IMR-90 (cell line): ENCODE measurements at regions not wholly inside any gene's neighbourhood (a gene's known extent, or its start where the extent isn't known, plus 50 kb on each side); places are given as distances from the start of the nearest gene placed in this dataset.

Experiments used
- ATAC-seq: fragments of 200-7000 bp; cut with Tn5 transposase; 2 replicates; pipeline ENCODE4 v1.9.1; 2020; ENCODE audit warnings: low read depth, mild to moderate bottlenecking, moderate library complexity
- BruUV-seq: library from RNA; stranded (reverse); fragments of 400-500 nt; replicated peaks from 2 replicates; lab custom pipeline; 2021; lab: Mats Ljungman, UMichigan
- CTCF ChIA-PET: fragments of 300-600 bp; formaldehyde crosslinking; extraction: SDS; loops from one replicate; lab custom pipeline; 2021; ENCODE audit warnings: antibody characterized with exemption; lab: Yijun Ruan, JAX
- POLR2A ChIA-PET: fragments of 300-600 bp; sonication (Branson Sonifier 250); formaldehyde crosslinking; loops from one replicate; lab custom pipeline; 2022; ENCODE audit warnings: antibody characterized with exemption; ENCODE audit not compliant: unreplicated experiment; lab: Charles Lee
- DNase-seq: peaks from one replicate; pipeline ENCODE4 v3.0.0; 2013
- H2AFZ ChIP-seq: replicated peaks from 2 replicates; pipeline ENCODE3; 2013; ENCODE audit warnings: low read length, mild to moderate bottlenecking; ENCODE audit not compliant: poor library complexity
- H2AK5ac ChIP-seq: 2 replicates; pipeline ENCODE4 v1.6.1; 2013; ENCODE audit warnings: low read depth, low read length, inconsistent platforms
- H2AK9ac ChIP-seq: replicated peaks from 2 replicates; pipeline ENCODE3; 2013; ENCODE audit warnings: mild to moderate bottlenecking, low read depth, low read length, moderate library complexity; ENCODE audit not compliant: poor library complexity
- H2BK120ac ChIP-seq: 2 replicates; pipeline ENCODE4 v1.6.1; 2013; ENCODE audit warnings: low read depth, low read length, inconsistent platforms
- H2BK15ac ChIP-seq: 3 replicates; pipeline ENCODE4 v1.6.1; 2013; ENCODE audit warnings: low read depth, low read length, inconsistent platforms
- H2BK20ac ChIP-seq: 2 replicates; pipeline ENCODE4 v1.6.1; 2013; ENCODE audit warnings: low read depth, mild to moderate bottlenecking, inconsistent platforms, low read length, moderate library complexity
- H2BK5ac ChIP-seq: 2 replicates; pipeline ENCODE4 v1.6.1; 2013; ENCODE audit warnings: mild to moderate bottlenecking, low read depth, low read length, inconsistent platforms; ENCODE audit not compliant: poor library complexity, severe bottlenecking
- H3K14ac ChIP-seq: replicated peaks from 2 replicates; pipeline ENCODE4 v1.6.1; 2013; ENCODE audit warnings: low read depth, low read length, inconsistent platforms
- H3K18ac ChIP-seq: 2 replicates; pipeline ENCODE4 v1.6.1; 2013; ENCODE audit warnings: low read depth, low read length, control low read depth
- H3K23ac ChIP-seq: 2 replicates; pipeline ENCODE4 v1.6.1; 2013; ENCODE audit warnings: low read depth, low read length, inconsistent platforms
- H3K27ac ChIP-seq: 2 replicates; pipeline ENCODE4 v1.5.1; 2013; ENCODE audit warnings: mild to moderate bottlenecking, control low read depth, low read length; ENCODE audit not compliant: insufficient read depth
- H3K27me3 ChIP-seq: 2 replicates; pipeline ENCODE4 v1.6.1; 2013; ENCODE audit warnings: low read length; ENCODE audit not compliant: control insufficient read depth, insufficient read depth
- H3K36me3 ChIP-seq: 2 replicates; pipeline ENCODE4 v1.6.1; 2013; ENCODE audit warnings: low read length, mixed read lengths; ENCODE audit not compliant: control insufficient read depth, insufficient read depth
- H3K4ac ChIP-seq: 2 replicates; pipeline ENCODE4 v1.6.1; 2013; ENCODE audit warnings: low read depth, low read length, inconsistent platforms
- H3K4me1 ChIP-seq: 2 replicates; pipeline ENCODE4 v1.6.1; 2013; ENCODE audit warnings: low read length, mixed read lengths; ENCODE audit not compliant: control insufficient read depth, insufficient read depth
- H3K4me2 ChIP-seq: 2 replicates; pipeline ENCODE4 v1.6.1; 2013; ENCODE audit warnings: low read depth, mild to moderate bottlenecking, control low read depth, low read length, moderate library complexity
- H3K4me3 ChIP-seq: 2 replicates; pipeline ENCODE4 v1.5.1; 2013; ENCODE audit warnings: low read depth, mild to moderate bottlenecking, control low read depth, low read length, moderate library complexity; ENCODE audit not compliant: insufficient read depth
- H3K56ac ChIP-seq: 2 replicates; pipeline ENCODE4 v1.6.1; 2013; ENCODE audit warnings: low read length, inconsistent platforms; ENCODE audit not compliant: insufficient read depth; ENCODE audit errors: extremely low read depth
- H3K79me1 ChIP-seq, 2 experiments: 2 replicates each; pipeline ENCODE4 v1.6.1; 2013; ENCODE audit warnings: low read length in 2 of 2, inconsistent platforms in 1 of 2, low read depth in 1 of 2
- H3K9ac ChIP-seq: 2 replicates; pipeline ENCODE4 v1.6.1; 2013; ENCODE audit warnings: low read depth, low read length, control low read depth
- H3K9me1 ChIP-seq: 2 replicates; pipeline ENCODE4 v1.6.1; 2013; ENCODE audit warnings: low read length, inconsistent platforms; ENCODE audit not compliant: insufficient read depth
- H3K9me3 ChIP-seq: 2 replicates; pipeline ENCODE4 v1.6.1; 2013; ENCODE audit warnings: low read length; ENCODE audit not compliant: control insufficient read depth, insufficient read depth
- H4K20me1 ChIP-seq: 2 replicates; pipeline ENCODE4 v1.6.1; 2013; ENCODE audit warnings: low read length, inconsistent platforms; ENCODE audit not compliant: insufficient read depth
- H4K5ac ChIP-seq: 2 replicates; pipeline ENCODE4 v1.6.1; 2013; ENCODE audit warnings: mild to moderate bottlenecking, low read depth, low read length, control low read depth
- H4K8ac ChIP-seq, 2 experiments: 2 replicates each; pipeline ENCODE4 v1.6.1; 2013; ENCODE audit warnings: low read depth in 2 of 2, low read length in 2 of 2, control low read depth in 1 of 2, inconsistent platforms in 1 of 2
- H4K91ac ChIP-seq: 2 replicates; pipeline ENCODE4 v1.6.1; 2013; ENCODE audit warnings: low read depth, low read length, inconsistent platforms; ENCODE audit not compliant: insufficient read depth
- CEBPB ChIP-seq: IDR thresholded peaks from 2 replicates; pipeline ENCODE4 v1.6.1; 2012; ENCODE audit warnings: low read depth, low read length, improper control_type of control experiment
- CTCF ChIP-seq: conservative IDR thresholded peaks from 2 replicates; pipeline ENCODE4 v1.5.1; 2012; ENCODE audit warnings: mild to moderate bottlenecking, low read depth, low read length, improper control_type of control experiment
- FOS ChIP-seq: fragments of 150-350 bp; IDR thresholded peaks from 2 replicates; pipeline ENCODE4 v1.6.1; 2016; ENCODE audit warnings: low read depth, low read length
- MAFK ChIP-seq: IDR thresholded peaks from 2 replicates; pipeline ENCODE4 v1.6.1; 2012; ENCODE audit warnings: low read depth, low read length, improper control_type of control experiment
- MAZ ChIP-seq: IDR thresholded peaks from 2 replicates; pipeline ENCODE4 v1.6.1; 2012; ENCODE audit warnings: low read depth, mild to moderate bottlenecking, low read length, improper control_type of control experiment, moderate library complexity, borderline replicate concordance
- RAD21 ChIP-seq: IDR thresholded peaks from 2 replicates; pipeline ENCODE4 v1.6.1; 2012; ENCODE audit warnings: low read length, improper control_type of control experiment
- WGBS, 2 experiments: methylation state at CpG; one replicate each; pipeline versions ENCODE4 v1.1.5 to v1.1.7; 2013; ENCODE audit warnings: missing lambda C conversion rate in 2 of 2; ENCODE audit not compliant: insufficient read length in 1 of 2; ENCODE audit errors: extremely low coverage in 2 of 2; 5-methylcytosine and 5-hydroxymethylcytosine counted together
- dilution Hi-C: fragments of 300-500 bp; cut with HindIII; formaldehyde crosslinking; loops from one replicate; pipeline ENCODE4 v1.14.3; 2018; ENCODE audit warnings: low sequenced_read_pairs; ENCODE audit not compliant: unreplicated experiment
- in situ Hi-C: fragments of 300-500 bp; cut with MboI; formaldehyde crosslinking; loops from 3 replicates; pipeline ENCODE4 v1.14.3; 2019; ENCODE audit warnings: low sequenced_read_pairs, inconsistent platforms, mixed read lengths
- intact Hi-C: fragments of 100-400 bp; cut with micrococcal nuclease; formaldehyde crosslinking; loops from 2 replicates; pipeline ENCODE4 v1.10.0; 2022
- TF ChIP-seq, protein P1 (sequence below): fragments of 150-350 bp; IDR thresholded peaks from 2 replicates; pipeline ENCODE4 v1.6.1; 2017; ENCODE audit warnings: mild to moderate bottlenecking, antibody characterized with exemption, low read length, low read depth

DNA sequence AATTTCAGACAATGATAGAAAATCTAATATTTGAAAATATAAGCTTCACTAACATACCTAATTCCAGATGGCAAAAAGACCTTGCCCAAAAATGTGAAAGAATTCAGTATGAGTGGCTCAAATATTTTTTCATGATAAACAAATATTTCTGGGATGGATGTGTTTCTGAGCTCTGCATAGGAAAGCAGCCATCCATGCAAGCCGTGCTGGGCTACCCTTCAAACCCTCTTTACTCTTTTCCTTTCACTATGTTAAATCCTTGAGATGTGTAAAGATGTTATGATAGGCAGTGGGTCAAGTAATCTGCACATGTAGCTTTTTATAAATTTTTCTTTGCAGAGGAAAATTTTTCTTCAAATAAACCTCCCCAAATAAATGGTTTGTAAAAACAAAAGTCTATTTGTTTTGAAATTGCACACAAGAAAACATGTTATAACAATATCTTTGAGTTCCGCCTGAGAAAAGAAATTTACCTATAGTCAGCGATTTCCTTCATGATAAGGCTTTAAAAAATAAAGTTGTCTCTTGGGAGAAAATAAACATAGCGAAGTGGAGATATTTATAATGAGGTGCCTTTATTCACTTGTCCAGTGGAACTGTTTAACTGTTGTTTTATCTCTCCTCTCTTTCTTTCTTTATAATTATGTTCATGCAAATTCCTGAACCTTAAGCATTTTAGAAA lies 154.3 kb upstream of the PITX1 start:
- CTCF ChIA-PET, result interaction anchor here (1.1 to 1.2 kb wide), 3 partner anchors 20 to 76 kb away, joined by 3 to 6 read pairs (median 3); no protein-coding TSS in a partner anchor
- Histone ChIP-seq H4K5ac (no peak overlapping the region), H3K14ac (no peak overlapping the region), H3K9me3 (no peaks in the 10 kb centered on the region), H2BK120ac (no peak overlapping the region), H2BK20ac (no peak overlapping the region), H3K9ac (no peak overlapping the region), H4K20me1 (no peaks in the 10 kb centered on the region), H3K4ac (no peak overlapping the region), H2BK5ac (no peak overlapping the region), H3K9me1 (no peaks in the 10 kb centered on the region), H2AK9ac (no peak overlapping the region), H2BK15ac (no peak overlapping the region), H3K36me3 (no peaks in the 10 kb centered on the region), H3K4me2 (no peak overlapping the region), H3K4me3 (no peak overlapping the region), H2AK5ac (no peak overlapping the region), H3K27ac (no peak overlapping the region), H3K4me1 (peaks cover 12% of the 10 kb centered on the region), H4K91ac (no peak overlapping the region), H3K27me3 (no peaks in the 10 kb centered on the region), H2AFZ (no peak overlapping the region), H3K18ac (no peak overlapping the region), H3K79me1 (0 out of 4 replicates have a peak, but pooled peaks cover 0 to 3% of the 10 kb centered on the region in 2 experiments), H3K23ac (no peak overlapping the region), H4K8ac (no peak overlapping the region), H3K56ac (no peak overlapping the region)
- no peak for DNase-seq
- no CpG with 5 or more reads among the region's 4 CpGs for WGBS, 2 experiments
- ATAC-seq, result 0 out of 2 replicates have a peak, but pooled peaks have one; percentile 24
- dilution Hi-C loops, result no loop called here
- BruUV-seq, result no TSS peak
- POLR2A ChIA-PET, result interaction anchor here (0.6 to 0.9 kb wide), 5 partner anchors 9 to 335 kb away, joined by 3 to 19 read pairs (median 4); no protein-coding TSS in a partner anchor
- intact Hi-C loops, result loop anchor here (5.0 kb wide), 1 partner anchor 51 kb away; no protein-coding TSS in a partner anchor
- in situ Hi-C loops, result no loop called here
- no peak for TF ChIP-seq CTCF
- no peak for TF ChIP-seq RAD21
- TF ChIP-seq, protein P1, sequence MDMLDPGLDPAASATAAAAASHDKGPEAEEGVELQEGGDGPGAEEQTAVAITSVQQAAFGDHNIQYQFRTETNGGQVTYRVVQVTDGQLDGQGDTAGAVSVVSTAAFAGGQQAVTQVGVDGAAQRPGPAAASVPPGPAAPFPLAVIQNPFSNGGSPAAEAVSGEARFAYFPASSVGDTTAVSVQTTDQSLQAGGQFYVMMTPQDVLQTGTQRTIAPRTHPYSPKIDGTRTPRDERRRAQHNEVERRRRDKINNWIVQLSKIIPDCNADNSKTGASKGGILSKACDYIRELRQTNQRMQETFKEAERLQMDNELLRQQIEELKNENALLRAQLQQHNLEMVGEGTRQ, result no peak
- TF ChIP-seq MAZ, result no peak
- no peak for TF ChIP-seq CEBPB
- peak; percentile 94 for TF ChIP-seq MAFK
- TF ChIP-seq FOS, result no peak
